Spleen (tissue), 7 donors: ENCODE measurements at regions not wholly inside any gene's neighbourhood (a gene's known extent, or its start where the extent isn't known, plus 50 kb on each side); places are given as distances from the start of the nearest gene placed in this dataset.

ENCODE experiments used
- CTCF ChIP-seq, 11 experiments: fragments of 200-600 bp in 7 of 11; fragments of 450-650 bp in 4 of 11; sonication (generic) in 4 of 11; IDR thresholded peaks in 8 of 11; conservative IDR thresholded peaks in 3 of 11; 1 replicate in 7 of 11; 2 replicates in 4 of 11; pipeline versions ENCODE4 v1.4.0 to v1.8.0; 2016 to 2021; ENCODE audit warnings: antibody characterized with exemption in 11 of 11, inconsistent platforms in 4 of 11, mild to moderate bottlenecking in 1 of 11
- POLR2A ChIP-seq, 3 donors: fragments of 450-650 bp; IDR thresholded peaks; one replicate each; pipeline ENCODE4 v1.5.1; 2017; ENCODE audit warnings: antibody characterized with exemption in 3 of 3, mild to moderate bottlenecking in 1 of 3
- POLR2AphosphoS5 ChIP-seq, 3 donors: sonication (generic); formaldehyde crosslinking; IDR thresholded peaks; one replicate each; pipeline ENCODE4 v1.5.1; 2017; ENCODE audit warnings: antibody characterized with exemption in 3 of 3
- donor health status: DM: no; HTN: no; CAD: no; lungs with moderate emphysema.
- donor health status: DM: no; HTN: no; CAD: no.
- donor health status: DM: no; HTN: no; CAD: no.

DNA sequence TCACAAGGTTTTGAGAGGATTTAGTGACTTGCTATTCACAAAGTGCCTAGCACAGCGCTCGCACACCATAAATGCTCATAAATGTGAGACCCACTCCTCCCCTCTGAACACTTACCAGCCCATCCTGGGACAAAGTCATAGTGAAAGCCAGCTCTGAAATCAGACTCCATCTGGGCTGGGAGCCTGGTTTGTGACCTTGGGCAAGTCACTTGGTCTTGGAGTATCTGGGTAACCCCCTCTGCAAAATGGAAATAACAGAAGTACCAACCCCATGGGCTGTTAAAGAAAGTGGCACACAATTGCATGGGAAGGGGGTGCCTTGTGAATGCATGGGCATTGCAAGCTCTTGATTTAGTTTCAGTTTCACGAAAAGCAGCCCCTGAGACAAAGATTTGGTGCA, 104.7 kb upstream of the CDH5 start:
- TF ChIP-seq CTCF (IDR thresholded peaks at IDR 0.05 in 8 of 11, conservative IDR thresholded peaks at IDR 0.05 in 3 of 11) (no peak), POLR2AphosphoS5 (IDR thresholded peaks at IDR 0.05) (no peak), POLR2A (IDR thresholded peaks at IDR 0.05) (no peak)
